Fibroblast of lung (primary cell): ENCODE measurements at regions not wholly inside any gene's neighbourhood (a gene's known extent, or its start where the extent isn't known, plus 50 kb on each side); places are given as distances from the start of the nearest gene placed in this dataset.

Experiments
- EZH2 ChIP-seq: IDR thresholded peaks from 2 replicates; pipeline ENCODE4 v1.5.1; 2012; ENCODE audit warnings: low read length, control low read depth, mild to moderate bottlenecking; ENCODE audit errors: missing control alignments
- TF ChIP-seq, protein P1 (sequence below), 2 donors: IDR thresholded peaks in 1 of 2; conservative IDR thresholded peaks in 1 of 2; 1 replicate in 1 of 2; 2 replicates in 1 of 2; pipeline ENCODE4 v1.5.1; 2011 to 2012; ENCODE audit warnings: low read length in 2 of 2, control low read depth in 1 of 2, inconsistent platforms in 1 of 2, low read depth in 1 of 2, mild to moderate bottlenecking in 1 of 2

GRCh38 chr20:57066126-57066900 is 200.1 kb downstream of the BMP7 start:
- TF ChIP-seq, protein P1, sequence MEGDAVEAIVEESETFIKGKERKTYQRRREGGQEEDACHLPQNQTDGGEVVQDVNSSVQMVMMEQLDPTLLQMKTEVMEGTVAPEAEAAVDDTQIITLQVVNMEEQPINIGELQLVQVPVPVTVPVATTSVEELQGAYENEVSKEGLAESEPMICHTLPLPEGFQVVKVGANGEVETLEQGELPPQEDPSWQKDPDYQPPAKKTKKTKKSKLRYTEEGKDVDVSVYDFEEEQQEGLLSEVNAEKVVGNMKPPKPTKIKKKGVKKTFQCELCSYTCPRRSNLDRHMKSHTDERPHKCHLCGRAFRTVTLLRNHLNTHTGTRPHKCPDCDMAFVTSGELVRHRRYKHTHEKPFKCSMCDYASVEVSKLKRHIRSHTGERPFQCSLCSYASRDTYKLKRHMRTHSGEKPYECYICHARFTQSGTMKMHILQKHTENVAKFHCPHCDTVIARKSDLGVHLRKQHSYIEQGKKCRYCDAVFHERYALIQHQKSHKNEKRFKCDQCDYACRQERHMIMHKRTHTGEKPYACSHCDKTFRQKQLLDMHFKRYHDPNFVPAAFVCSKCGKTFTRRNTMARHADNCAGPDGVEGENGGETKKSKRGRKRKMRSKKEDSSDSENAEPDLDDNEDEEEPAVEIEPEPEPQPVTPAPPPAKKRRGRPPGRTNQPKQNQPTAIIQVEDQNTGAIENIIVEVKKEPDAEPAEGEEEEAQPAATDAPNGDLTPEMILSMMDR (conservative IDR thresholded peaks at IDR 0.05 in 1 of 2, IDR thresholded peaks at IDR 0.05 in 1 of 2; ENCODE audit: low read depth in 1 of 2, low read length in 2 of 2) = no peak
- TF ChIP-seq EZH2 = no peak
